Epithelial cell of esophagus (primary cell): ENCODE measurements at regions not wholly inside any gene's neighbourhood (a gene's known extent, or its start where the extent isn't known, plus 50 kb on each side); places are given as distances from the start of the nearest gene placed in this dataset.

Experiments used
- DNase-seq: peaks from one replicate; pipeline ENCODE4 v3.0.0; 2010; ENCODE audit warnings: low read depth
- H3K4me3 ChIP-seq: 2 replicates; pipeline ENCODE4 v1.5.1; 2011; ENCODE audit warnings: mild to moderate bottlenecking, low read length, control low read depth
- CTCF ChIP-seq: IDR thresholded peaks from 2 replicates; pipeline ENCODE4 v1.5.1; 2011; ENCODE audit warnings: low read depth, mild to moderate bottlenecking, low read length, control low read depth, inconsistent platforms; ENCODE audit not compliant: insufficient read depth; ENCODE audit errors: missing control alignments

GRCh38 chr14:105853907-105854599 is 327.7 kb downstream of the TMEM121 start:
- no peak for TF ChIP-seq CTCF
- no peak for DNase-seq
- H3K4me3 ChIP-seq = no peak overlapping the region

- TF ChIP-seq CTCF = no peak
- no peak for DNase-seq
- no peak overlapping the region for H3K4me3 ChIP-seq
These were observed 328.3 kb downstream of the TMEM121 start for GRCh38 chr14:105854600-105855245.

DNA sequence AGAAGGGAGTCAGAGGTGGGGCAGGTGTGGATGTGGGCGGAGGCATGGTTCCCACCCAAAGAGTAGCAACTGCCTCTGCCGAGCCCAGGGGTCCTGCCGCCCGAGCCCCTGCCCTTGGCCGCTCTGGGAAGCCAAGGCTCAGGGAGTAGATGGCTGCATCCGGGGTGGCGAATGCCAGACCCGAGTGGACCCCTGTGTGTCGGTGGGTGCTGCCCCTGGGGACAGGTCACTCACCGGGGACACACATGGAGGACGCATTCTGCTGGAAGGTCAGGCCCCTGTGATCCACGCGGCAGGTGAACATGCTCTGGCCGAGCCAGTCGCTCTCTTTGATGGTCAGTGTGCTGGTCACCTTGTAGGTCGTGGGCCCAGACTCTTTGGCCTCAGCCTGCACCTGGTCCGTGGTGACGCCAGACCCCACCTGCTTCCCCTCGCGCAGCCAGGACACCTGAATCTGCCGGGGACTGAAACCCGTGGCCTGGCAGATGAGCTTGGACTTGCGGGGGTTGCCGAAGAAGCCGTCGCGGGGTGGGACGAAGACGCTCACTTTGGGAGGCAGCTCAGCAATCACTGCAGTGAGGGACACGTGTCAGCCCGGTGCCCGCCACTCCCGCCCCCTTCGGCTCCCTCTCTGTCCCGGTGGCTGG is 329.0 kb downstream of the TMEM121 start:
- no peak overlapping the region for H3K4me3 ChIP-seq
- DNase-seq = no peak
- no peak for TF ChIP-seq CTCF

- TF ChIP-seq CTCF = no peak
- no peak overlapping the region for H3K4me3 ChIP-seq
- DNase-seq = no peak
These were observed 329.7 kb downstream of the TMEM121 start for GRCh38 chr14:105855893-105856675.

GRCh38 chr14:105856676-105857219 is 330.4 kb downstream of the TMEM121 start:
- DNase-seq = no peak
- no peak overlapping the region for H3K4me3 ChIP-seq
- no peak for TF ChIP-seq CTCF

GRCh38 chr14:105857220-105857825 is 330.9 kb downstream of the TMEM121 start:
- H3K4me3 ChIP-seq = no peak overlapping the region
- DNase-seq = no peak
- TF ChIP-seq CTCF = no peak
